Activated T-cell treated with anti-CD3 and anti-CD28 coated beads, Interleukin-2, amount 50 U/mL, for 72 hours (primary cell): ENCODE measurements at regions not wholly inside any gene's neighbourhood (a gene's known extent, or its start where the extent isn't known, plus 50 kb on each side); places are given as distances from the start of the nearest gene placed in this dataset.

Experiments
- ATAC-seq, 2 donors: fragments of 150-1000 bp; cut with Tn5 transposase; replicated peaks in 1 of 2; 2 replicates each; pipeline ENCODE4 v1.10.0; 2021; ENCODE audit warnings: moderate library complexity in 2 of 2, mild to moderate bottlenecking in 1 of 2
- DNase-seq, 2 donors: peaks; one replicate each; pipeline ENCODE4 v3.0.0; 2021 to 2022; ENCODE audit warnings: mixed read lengths in 1 of 2
- H3K27ac Mint-ChIP-seq: one replicate; pipeline ENCODE4 v1.8.0; 2022; ENCODE audit warnings: mild to moderate bottlenecking, moderate library complexity, mixed read lengths
- H3K27me3 Mint-ChIP-seq: one replicate; pipeline ENCODE4 v1.8.0; 2022; ENCODE audit warnings: low read depth, mixed read lengths
- H3K36me3 Mint-ChIP-seq, 2 donors: one replicate each; pipeline ENCODE4 v1.8.0; 2022; ENCODE audit warnings: mixed read lengths in 2 of 2, mild to moderate bottlenecking in 1 of 2; ENCODE audit not compliant: insufficient read depth in 2 of 2
- H3K4me1 Mint-ChIP-seq: one replicate; pipeline ENCODE4 v1.8.0; 2022; ENCODE audit warnings: low read depth, mixed read lengths
- H3K4me3 Mint-ChIP-seq, 2 donors: one replicate each; pipeline ENCODE4 v1.8.0; 2022; ENCODE audit warnings: mild to moderate bottlenecking in 2 of 2, mixed read lengths in 2 of 2, moderate library complexity in 2 of 2
- H3K9me3 Mint-ChIP-seq, 2 donors: one replicate each; pipeline ENCODE4 v1.8.0; 2022; ENCODE audit warnings: mixed read lengths in 2 of 2

GRCh38 chr1:93733340-93733739 is 51.7 kb upstream of the BCAR3 start:
- Mint-ChIP-seq H3K9me3 (no peaks in the 10 kb centered on the region), H3K36me3 (no peaks in the 10 kb centered on the region), H3K27me3 (no peaks in the 10 kb centered on the region), H3K4me3 (no peak overlapping the region), H3K4me1 (no peaks in the 10 kb centered on the region), H3K27ac (no peak overlapping the region)
- DNase-seq (no peak), ATAC-seq (no peak)

GRCh38 chr1:93732514-93732913 is 50.9 kb upstream of the BCAR3 start:
- no peak for DNase-seq
- Mint-ChIP-seq H3K4me3 (no peak overlapping the region), H3K9me3 (no peaks in the 10 kb centered on the region), H3K27me3 (no peaks in the 10 kb centered on the region), H3K27ac (no peak overlapping the region), H3K36me3 (no peaks in the 10 kb centered on the region), H3K4me1 (no peaks in the 10 kb centered on the region)
- ATAC-seq: no peak
